Sigmoid colon (tissue), 4 donors: ENCODE measurements at regions not wholly inside any gene's neighbourhood (a gene's known extent, or its start where the extent isn't known, plus 50 kb on each side); places are given as distances from the start of the nearest gene placed in this dataset.
"Not testable (repeated sequence)": the region's sequence is repeated elsewhere in the genome, so short reads cannot be mapped to it uniquely, and the experiment has no call there.

Source experiments
- CTCF ChIP-seq, 4 experiments: fragments of 450-650 bp in 3 of 4; fragments of 200-600 bp in 1 of 4; IDR thresholded peaks; one replicate each; pipeline ENCODE4 v1.5.1; 2016 to 2019; ENCODE audit warnings: antibody characterized with exemption in 4 of 4, mild to moderate bottlenecking in 3 of 4, moderate library complexity in 2 of 4
- EP300 ChIP-seq, 4 donors: sonication (generic); formaldehyde crosslinking; IDR thresholded peaks; one replicate each; pipeline ENCODE4 v1.6.1; 2017; ENCODE audit warnings: antibody characterized with exemption in 4 of 4
- POLR2A ChIP-seq, 2 donors: fragments of 450-650 bp; IDR thresholded peaks; one replicate each; pipeline ENCODE4 v1.6.1; 2016; ENCODE audit warnings: antibody characterized with exemption in 2 of 2, mild to moderate bottlenecking in 2 of 2, moderate library complexity in 2 of 2
- POLR2AphosphoS5 ChIP-seq, 4 donors: sonication (generic); formaldehyde crosslinking; IDR thresholded peaks; one replicate each; pipeline ENCODE4 v1.6.1; 2017; ENCODE audit warnings: antibody characterized with exemption in 4 of 4

GRCh38 chr6:8802397-8802796 is 367.1 kb upstream of the SLC35B3 start:
- not testable (repeated sequence) for TF ChIP-seq EP300, POLR2AphosphoS5, CTCF, POLR2A (IDR thresholded peaks at IDR 0.05)
